Hematopoietic multipotent progenitor cell (in vitro differentiated cells): ENCODE measurements at regions not wholly inside any gene's neighbourhood (a gene's known extent, or its start where the extent isn't known, plus 50 kb on each side); places are given as distances from the start of the nearest gene placed in this dataset.
"Not testable (repeated sequence)": the region's sequence is repeated elsewhere in the genome, so short reads cannot be mapped to it uniquely, and the experiment has no call there.

Experiments used
- DNase-seq, 3 donors: peaks; one replicate each; pipeline ENCODE4 v3.0.0-alpha.2; 2011 to 2015; ENCODE audit warnings: low read depth in 2 of 3, low spot score in 2 of 3

DNA sequence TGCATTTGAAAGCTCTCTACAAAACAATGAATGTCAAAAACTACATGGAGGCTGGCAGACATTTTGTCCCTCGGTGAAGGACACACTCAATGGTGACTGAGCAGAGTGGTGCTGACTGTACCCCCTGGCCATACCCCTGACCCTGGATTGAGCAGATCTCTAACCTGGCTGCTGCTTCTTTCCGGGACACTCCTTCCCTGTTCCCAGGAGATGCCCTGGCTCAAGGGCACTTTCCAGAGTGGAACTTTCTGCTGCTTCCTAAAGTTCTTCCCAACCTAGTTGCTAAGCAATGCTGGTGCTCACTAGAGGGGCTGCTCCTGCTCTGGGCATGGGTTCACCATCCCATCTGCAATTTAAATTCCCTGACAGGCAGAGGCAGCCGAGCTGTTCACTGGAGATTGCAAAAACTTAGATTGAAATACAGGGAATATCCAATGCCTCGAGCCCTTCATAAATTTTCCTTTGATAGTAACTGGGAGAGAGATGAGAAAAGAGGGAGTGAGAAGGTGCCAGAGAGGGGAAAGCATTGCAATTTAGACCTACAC, 384.3 kb upstream of the PODXL start:
- no peak for DNase-seq

DNA sequence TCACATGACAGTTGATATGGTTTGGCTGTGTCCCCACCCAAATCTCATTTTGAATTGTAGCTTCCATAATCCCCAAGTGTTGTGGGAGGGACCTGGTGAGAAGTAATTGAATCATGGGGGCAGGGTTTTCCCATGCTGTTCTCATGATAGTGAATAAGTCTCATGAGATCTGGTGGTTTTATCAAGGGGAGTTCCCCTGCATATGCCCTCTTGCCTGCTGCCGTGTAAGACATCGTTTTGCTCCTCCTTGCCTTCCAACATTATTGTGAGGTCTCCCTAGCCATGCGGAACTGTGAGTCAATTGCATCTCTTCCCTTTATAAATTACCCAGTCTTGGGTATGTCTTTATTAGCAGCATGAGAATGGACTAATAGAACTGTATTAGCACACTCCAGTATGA, 382.4 kb upstream of the PODXL start:
- DNase-seq, result not testable (repeated sequence)

DNA sequence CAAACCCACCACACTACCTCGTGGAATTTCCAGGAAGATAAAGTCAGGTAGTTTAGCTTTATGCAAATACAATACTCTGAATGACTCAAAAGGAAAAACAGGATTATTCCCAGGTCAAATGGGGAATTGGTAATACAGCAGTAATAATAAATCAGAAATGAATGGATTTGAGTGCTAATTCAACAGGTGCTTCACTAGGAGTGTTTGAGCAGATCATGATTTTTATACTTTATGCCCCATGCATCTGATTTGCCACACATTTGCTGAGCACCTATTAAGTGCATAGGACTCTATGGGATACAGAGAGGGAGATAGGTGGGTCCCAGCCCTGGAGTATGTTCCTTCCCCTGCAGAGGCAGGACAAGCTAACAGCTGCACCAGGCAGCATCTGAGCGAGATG, 381.4 kb upstream of the PODXL start:
- no peak for DNase-seq

DNA sequence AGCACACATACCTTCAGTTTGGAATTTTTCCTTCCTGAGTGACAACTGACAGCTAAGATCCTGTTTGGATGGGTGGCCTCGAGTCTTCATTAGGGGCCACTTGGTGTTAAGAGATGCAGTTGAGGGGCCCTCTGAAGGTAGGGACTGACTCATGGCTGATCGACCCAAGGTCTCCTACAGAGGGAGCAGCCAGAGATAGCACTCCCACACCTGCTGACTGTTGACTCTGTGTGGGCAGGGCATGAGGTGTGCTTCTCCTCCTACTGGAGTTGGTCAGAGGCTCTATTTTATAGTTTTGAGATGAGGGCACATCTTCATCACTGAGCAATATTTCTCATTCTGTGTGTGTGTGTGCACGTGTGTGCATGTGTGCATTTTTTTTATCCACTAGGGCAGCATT, 378.8 kb upstream of the PODXL start:
- no peak for DNase-seq

DNA sequence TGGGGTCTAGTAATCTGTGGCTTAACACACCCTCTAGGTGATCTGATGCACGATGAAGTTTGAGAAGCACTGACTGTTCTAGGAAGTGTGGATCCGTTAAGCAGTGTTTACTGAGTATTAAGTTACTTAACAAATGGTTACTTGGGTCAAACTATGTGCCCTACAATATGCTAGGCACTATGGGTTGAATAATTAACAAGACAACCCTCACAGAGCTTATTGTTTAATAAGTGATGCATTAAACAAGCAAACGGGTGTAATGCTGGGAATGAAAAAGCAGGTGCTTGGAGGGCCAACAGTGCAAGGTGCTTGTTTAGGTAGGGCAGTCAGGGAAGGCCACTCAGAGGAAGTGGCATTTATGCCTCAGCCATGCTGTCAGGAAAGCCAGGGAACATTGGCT, 378.0 kb upstream of the PODXL start:
- DNase-seq, result no peak

DNA sequence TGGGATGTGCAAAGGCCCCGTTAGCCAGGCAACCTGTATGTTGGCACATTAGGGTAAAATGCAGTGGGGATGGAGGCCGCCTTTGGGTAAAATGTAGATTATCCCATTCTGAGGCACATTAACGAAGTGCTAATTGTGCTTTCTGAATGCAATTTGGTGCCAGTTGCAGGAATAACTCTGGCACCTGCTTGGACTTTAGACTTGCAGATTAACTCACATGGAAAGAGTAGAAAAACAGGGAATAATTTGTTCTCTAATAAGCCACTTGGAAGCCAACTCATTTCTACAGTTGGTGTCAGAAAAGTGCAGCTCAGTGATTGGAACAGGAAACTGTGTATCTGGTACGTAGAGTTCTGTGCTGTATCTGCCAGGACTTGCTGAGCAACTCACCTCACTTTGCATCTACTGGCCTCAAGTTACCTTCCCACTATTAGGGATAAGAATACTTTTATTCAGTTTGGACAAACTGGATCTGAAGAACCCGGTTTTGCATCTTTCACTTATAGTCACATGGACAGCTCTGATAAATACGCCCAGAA, 377.4 kb upstream of the PODXL start:
- no peak for DNase-seq

DNA sequence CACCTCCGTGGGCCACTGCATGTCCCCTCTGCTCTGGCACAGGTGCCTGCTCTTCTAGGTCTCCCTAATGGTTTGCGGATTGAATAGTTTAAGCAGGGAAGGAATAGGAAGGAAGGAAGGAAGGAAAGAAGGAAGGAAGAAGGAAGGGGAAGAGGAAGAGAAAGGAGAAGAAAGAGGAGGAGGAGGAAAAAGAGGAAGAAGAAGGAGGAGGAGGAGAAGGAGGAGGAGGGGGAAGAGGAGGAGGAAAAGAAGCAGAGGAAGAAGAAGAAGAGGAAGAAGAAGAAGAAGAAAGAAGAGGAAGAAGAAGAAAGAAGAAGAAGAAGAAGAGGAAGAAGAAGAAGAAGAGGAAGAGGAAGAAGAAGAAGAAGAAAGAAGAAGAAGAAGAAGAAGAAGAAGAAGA, 376.8 kb upstream of the PODXL start:
- DNase-seq, result not testable (repeated sequence)

DNA sequence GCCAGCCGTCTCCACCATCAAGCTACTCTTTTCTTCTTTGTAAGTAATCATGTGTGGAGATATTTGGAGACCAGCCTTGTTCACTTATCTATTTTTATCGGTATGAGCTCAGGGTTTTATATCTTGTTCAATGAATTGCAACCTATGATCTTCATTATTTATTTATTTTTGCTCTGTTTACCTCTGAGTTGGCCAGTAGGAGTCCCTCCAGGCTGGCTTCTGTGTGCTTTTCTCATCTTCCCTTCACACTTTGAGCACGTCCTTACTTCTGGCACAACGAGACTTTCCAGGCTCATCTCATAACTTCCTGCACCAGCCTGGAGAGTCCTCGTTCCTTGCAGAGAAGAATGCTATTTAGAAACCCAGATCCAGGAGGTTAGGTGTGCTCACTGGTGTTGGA, 375.8 kb upstream of the PODXL start:
- no peak for DNase-seq

DNA sequence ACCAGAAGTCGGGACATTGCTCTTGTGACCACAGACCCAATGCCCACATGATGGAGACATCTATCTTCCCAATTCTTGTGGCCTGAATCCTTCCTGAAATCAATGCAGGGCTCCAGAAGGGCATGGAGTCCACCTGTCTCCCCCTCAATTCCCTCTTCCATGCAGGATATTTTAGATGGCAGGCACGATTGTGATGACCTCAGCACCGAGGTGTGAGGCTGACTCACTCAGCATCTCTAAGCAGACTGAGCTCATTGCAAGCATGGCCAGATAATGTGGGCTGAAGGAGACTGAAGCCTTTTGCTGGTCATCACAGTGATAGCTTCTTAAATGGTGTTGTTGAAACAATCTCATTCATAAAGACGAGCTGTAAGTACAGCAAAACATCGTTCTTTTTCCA, 374.9 kb upstream of the PODXL start:
- no peak for DNase-seq

DNA sequence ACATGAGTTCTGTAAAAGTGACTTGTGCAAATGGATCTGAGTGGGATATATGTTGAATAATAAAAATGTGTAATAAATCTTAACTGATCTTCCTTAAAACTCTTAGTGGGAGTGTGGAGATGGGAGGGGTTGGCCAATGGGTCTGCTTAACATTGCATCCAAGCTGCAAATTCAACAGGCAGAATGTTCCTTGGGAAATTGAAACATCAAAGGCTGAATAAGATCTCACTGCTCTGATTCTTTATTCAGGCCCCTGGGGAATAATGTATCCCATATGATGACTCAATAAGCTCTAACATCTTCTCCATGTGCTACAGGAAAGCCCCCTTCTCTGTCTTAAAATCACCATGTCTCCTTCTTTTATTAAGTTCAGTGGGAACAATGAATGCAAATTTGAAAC, 373.2 kb upstream of the PODXL start:
- DNase-seq, result no peak

DNA sequence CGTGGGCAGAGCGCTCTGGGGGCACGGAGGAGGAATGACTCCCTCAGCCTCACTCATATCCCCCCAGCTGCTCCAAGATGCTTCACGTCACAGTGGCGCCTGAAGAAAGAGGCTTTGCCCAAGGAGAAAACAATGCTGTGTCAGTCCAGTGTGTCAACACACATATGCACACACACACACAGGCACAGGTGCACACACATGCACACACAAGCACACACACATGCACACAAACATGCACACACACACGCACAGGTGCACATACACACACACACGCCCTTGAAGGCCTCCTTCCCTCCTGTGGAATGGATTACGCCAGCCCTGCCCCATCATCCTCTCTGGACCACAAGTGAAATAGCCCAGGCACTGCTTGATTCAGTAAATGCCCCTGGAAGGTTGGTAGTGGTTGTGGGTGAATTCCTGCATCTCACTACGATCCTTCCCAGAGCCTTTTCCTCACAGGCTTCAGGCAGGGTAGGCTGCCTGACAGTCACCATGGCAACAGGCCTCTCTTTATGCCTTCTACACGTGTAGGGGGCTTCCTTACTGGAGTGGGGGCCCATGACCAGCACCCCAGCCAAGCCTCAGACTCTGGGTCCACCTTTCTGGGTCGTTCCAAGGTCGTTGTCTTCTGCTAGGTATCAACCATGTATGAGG, 371.5 kb upstream of the PODXL start:
- no peak for DNase-seq

DNA sequence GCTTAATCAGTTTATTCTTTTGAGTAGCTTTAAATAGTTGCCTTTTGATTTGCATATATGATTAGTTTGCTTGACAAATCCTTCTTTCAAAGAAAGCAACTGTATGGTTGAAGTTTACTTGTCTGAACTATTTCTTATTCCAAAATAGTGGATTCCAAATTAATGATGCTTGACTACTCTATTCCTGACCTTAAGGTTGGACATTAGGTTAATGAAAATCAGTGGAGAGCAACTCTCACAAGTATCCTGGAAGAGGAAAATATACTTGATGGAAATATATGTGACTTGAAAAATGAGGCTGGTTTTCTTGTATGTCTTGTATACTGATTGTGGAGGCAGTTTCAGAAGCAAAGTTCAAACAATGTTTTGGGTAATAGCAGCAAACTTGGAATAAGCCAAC, 369.2 kb upstream of the PODXL start:
- DNase-seq, result no peak

DNA sequence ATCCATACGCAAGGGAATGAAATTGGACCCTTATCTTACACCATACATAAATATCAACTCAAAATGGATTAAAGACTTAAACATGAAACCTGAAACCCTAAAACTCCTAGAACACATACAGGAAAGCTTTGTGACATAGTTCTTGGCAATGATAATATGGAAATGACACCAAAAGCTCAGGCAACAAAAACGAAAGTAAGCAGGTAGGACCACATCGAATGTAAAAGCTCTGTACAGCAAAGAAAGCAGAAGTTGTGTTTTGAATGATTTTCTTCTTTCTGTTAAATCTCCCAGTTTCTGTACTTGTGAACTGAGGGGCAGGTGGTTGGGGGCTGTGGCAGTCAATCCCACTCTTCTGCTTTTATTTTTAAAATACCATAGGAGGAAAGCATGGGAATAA, 368.4 kb upstream of the PODXL start:
- no peak for DNase-seq

DNA sequence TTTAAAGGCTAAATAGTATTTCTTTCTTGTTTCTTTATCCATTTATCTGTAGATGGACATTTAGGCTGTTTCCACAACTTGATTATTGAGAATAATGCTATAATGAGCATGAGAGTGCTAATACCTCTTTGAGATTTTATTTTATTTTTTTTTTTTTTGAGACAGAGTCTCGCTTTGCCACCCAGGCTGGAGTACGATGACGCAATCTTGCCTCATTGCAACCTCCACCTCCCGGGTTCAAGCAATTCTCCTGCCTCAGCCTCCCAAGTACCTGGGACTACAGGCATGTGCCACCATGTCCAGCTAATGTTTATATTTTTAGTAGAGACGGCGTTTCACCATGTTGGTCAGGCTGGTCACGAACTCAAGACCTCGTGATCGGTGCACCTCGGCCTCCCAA, 366.5 kb upstream of the PODXL start:
- DNase-seq, result not testable (repeated sequence)

DNA sequence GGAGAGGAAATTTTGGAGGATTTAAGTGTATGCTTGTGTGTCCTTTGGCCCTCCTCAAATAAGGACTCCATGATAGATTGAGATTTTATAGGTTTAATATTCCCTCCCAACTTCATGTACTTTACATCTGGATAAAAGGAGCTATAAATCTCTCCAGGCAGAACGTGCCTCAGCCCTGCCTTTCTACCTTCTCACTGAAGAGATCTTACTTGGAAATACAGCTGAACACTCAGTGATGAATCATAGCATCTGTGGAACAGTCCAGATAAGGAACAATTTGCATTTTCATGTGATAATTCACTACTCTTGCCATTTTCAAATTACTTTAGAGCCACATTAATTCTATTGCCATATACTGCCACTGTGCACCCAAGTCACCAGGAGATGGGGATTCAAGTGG, 364.6 kb upstream of the PODXL start:
- DNase-seq, result no peak

DNA sequence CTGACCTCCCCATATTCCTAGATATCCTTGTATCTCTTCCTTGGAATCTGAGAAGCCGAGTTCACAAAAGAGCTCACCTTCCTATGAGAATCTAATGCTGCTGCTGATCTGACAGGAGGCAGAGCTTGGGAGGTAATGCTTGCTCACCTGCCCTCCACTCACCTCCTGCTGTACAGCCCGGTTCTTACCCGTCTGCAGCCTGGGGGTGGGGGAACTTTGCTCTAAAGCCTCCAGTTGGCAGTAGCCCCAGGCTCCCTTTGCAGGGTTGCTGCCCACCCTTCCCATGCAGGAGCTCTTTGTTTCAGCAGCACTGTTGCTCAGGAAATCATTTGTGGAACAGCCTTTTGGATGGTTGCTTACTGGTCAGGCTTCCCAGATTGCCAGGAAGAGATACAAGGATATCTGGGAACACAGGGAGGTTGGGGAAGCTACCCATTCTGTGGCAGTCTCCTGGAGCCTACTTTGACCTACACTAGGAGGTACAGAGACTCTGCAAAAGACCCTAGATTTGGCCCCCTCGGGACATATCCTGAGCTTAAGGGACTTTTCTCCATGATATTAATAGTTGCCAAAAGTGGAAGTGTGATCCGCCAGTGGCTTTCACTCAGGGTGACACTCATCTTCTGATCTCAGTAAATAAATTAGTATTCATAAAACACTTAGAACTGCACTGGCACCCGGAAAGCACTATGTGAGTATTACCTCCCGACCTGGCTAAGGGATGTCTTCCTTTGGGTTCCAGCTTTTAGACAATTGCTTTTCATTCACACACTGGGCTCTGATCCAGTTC, 363.7 kb upstream of the PODXL start:
- no peak for DNase-seq

DNA sequence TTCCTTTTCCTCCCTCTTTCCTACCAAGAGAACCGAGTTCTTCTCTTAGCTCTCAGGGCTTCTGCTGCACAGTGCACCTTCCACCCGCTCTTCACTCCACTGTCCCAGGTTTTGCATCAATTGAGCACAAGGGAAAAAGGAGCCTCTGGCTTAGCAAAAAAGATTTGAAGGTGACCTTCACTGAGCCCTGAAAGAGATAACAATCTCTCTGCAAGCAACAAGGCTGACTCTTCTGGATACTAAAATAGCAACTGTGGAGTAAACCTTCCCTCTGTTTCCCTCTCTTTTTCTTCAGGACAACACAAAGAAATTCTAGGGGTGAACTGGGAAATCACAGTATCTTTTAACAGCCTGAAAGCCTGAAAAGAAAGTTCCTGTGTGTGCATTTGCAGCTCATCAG, 354.7 kb upstream of the PODXL start:
- DNase-seq, result no peak

DNA sequence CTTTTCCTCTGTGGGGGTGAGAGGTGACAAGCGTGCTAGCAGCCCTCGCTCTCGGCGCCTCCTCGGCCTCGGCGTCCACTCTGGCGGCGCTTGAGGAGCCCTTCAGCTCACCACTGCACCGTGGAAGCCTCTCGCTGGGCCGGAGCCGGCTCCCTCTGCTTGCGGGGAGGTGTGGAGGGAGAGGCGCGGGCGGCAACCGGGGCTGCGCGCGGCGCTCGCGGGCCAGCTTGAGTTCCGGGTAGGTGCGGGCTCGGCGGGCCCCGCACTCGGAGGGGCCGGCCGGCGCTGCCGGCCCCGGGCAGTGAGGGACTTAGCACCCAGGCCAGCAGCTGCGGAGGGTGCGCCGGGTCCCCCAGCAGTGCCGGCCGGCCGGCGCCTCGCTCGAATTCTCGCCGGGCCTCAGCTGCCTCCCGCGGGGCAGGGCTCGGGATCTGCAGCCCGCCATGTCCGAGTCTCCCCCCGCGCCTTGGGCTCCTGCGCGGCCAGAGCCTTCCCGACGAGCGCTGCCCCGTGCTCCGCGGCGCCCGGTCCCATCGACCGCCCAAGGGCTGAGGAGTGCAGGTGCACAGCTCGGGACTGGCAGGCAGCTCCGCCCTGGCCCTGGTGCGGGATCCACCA, 352.8 kb upstream of the PODXL start:
- no peak for DNase-seq

DNA sequence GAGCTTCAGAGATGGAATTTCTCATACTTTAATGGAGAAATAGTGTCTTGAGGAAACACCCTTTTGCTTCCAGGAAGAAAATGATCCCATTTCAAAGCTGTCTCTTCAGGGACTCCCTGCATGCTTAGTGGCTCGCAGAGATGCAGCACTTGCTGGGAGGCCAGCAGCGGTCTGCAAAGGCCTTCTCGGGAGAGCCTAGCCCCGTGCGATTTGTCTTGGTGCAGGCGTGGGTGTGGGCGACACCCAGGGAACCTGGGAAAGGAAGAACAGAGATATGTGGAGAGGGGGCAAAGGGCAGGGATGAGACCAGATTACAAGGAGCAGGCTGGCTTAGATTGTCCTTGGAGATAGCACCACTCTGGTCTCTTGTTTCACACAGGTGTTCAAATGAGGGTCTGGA, 352.3 kb upstream of the PODXL start:
- DNase-seq, result no peak

DNA sequence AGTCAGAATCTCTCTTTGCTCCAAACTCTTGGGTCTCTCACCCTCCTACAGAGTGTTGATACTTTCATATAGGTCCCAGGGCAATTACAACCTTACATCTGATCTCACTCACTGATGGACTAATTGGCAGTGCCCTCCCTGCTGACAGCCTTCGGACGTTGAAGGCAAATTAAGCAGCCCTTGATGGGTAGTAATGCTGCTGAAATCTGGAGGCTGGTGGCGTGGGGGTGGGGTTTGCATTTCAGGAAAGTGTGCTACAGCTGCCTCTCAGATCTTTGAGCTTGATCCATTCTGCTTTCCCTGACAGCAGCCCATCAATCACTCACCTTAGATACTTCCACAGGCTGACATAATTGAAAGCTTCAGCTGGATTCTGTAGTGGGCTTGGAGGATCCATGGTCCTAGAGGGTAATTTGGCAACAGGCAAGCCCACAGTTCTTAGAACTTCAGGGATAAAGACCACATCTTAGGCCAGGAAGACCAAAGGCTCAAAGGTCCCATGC, 349.1 kb upstream of the PODXL start:
- DNase-seq, result no peak

DNA sequence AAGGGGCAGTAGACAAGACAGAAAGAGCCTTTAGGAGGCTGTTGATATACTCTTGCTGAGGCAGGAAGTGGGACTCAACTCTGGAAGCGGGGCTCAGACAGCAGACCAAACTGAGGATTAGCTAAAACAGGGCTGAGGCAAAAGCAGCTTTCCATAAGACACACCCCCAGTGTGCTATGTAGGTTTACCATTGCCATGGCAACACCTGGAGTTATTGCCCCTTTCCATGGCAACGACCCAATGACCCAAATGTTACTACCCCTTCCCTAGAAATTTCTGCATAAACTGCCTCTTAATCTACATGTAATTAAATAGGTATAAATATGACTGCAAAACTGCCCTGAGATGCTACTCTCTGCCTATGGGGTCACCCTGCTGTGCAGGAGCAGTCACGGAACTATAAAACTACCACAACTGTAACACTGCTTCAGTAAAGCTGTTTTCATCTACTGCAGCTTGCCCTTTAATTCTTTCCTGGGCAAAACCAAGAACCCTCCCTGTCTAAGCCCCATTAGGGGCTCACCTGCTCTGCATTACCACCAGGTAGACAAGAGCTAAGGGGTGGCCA, 348.4 kb upstream of the PODXL start:
- no peak for DNase-seq
